ENCODE measurements at regions not wholly inside any gene's neighbourhood (a gene's known extent, or its start where the extent isn't known, plus 50 kb on each side); places are given as distances from the start of the nearest gene placed in this dataset.

DNA sequence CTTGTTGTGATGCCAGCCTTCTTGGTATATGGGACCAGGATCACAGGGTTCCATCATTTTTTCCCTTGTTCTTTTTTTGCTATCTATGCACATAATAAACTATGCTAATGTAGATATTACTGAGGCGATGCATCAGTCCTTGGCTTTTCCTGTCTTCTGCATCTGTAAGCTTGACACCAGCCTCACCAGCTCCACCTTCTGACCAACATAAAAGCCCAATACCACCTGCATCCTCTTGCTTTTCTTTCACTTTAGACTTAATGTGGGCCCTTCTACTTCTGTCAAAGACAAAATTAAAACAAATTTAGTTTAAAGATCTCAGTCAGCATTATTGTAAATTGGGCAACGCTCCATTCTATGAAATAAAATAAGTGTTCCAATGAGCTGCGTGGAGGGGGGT lies 1718.8 kb upstream of the PCDH10 start:
- no peak overlapping the region for H3K4me3 ChIP-seq (ENCODE audit: low read length)
- H3K27ac ChIP-seq (ENCODE audit: low read depth in 1 of 2, low read length in 2 of 2) = no peak overlapping the region
- DNase-seq (no peak), ATAC-seq (ENCODE audit: poor library complexity) (no peak)
- no peaks in the 10 kb centered on the region for H3K36me3 ChIP-seq (ENCODE audit: insufficient read depth, low read length)
- Mint-ChIP-seq H3K27me3 (no peaks in the 10 kb centered on the region), H3K4me3 (no peak overlapping the region), H3K4me1 (ENCODE audit: low read depth) (no peaks in the 10 kb centered on the region), H3K9me3 (peaks cover 5% of the 10 kb centered on the region), H3K27ac (no peak overlapping the region), H3K36me3 (ENCODE audit: low read depth) (no peaks in the 10 kb centered on the region)
- TF ChIP-seq, protein P1, sequence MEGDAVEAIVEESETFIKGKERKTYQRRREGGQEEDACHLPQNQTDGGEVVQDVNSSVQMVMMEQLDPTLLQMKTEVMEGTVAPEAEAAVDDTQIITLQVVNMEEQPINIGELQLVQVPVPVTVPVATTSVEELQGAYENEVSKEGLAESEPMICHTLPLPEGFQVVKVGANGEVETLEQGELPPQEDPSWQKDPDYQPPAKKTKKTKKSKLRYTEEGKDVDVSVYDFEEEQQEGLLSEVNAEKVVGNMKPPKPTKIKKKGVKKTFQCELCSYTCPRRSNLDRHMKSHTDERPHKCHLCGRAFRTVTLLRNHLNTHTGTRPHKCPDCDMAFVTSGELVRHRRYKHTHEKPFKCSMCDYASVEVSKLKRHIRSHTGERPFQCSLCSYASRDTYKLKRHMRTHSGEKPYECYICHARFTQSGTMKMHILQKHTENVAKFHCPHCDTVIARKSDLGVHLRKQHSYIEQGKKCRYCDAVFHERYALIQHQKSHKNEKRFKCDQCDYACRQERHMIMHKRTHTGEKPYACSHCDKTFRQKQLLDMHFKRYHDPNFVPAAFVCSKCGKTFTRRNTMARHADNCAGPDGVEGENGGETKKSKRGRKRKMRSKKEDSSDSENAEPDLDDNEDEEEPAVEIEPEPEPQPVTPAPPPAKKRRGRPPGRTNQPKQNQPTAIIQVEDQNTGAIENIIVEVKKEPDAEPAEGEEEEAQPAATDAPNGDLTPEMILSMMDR (IDR thresholded peaks at IDR 0.05) = no peak
- H3K4me1 ChIP-seq (ENCODE audit: insufficient read depth, low read length) = no peaks in the 10 kb centered on the region
- ChIA-PET POLR2A (no interaction called here), CTCF (no interaction called here)
- H3K27me3 ChIP-seq (ENCODE audit: control insufficient read depth in 1 of 2, insufficient read depth in 2 of 2, low read length in 2 of 2) = no peaks in the 10 kb centered on the region
- intact Hi-C loops (cut with DNase I, micrococcal nuclease) = no loop called here
- peaks cover 0 to 6% of the 10 kb centered on the region in 2 experiments for H3K9me3 ChIP-seq (ENCODE audit: control insufficient read depth in 1 of 2, insufficient read depth in 1 of 2, low read length in 2 of 2)

DNA sequence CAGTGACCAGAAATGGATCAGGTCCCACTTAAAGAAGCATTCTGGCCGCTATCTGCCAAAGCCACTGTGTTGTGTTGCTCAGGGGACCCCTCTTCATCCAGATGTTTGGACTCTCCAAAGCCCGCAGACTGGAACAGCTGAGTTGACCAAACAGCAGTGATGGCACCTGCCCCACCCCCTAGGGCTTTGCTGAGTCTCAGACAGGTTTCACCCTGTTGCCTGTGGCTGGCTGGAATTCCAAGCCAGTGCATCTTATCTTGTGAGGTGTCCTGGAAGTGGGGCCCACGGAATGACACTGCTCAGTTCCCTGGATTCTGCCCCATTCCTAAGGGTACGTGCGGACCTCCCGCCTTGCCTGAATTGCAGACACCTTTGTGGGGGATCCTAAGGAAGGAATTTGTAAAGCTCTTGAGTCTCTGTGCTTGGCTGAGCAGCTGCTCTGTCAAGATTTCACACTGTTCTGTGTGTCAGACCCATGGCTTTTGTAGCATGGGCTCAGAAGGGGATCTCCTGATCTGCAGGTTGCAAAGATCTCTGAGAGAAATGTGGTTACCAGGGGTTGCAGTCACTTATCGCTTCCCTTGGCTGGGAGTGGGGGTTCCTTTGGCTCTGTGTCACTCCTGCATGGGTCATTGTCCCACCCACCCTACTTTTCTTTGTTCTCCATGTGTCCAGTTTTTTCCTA lies 1707.9 kb upstream of the PCDH10 start:
- DNase-seq (no peak), ATAC-seq (ENCODE audit: poor library complexity) (no peak)
- H3K4me1 Mint-ChIP-seq (ENCODE audit: low read depth) = no peaks in the 10 kb centered on the region
- Histone ChIP-seq H3K9me3 (ENCODE audit: control insufficient read depth in 1 of 2, insufficient read depth in 1 of 2, low read length in 2 of 2) (peaks cover 0 to 20% of the 10 kb centered on the region in 2 experiments), H3K4me3 (ENCODE audit: low read length) (no peak overlapping the region), H3K36me3 (ENCODE audit: insufficient read depth, low read length) (no peaks in the 10 kb centered on the region), H3K27ac (ENCODE audit: low read depth in 1 of 2, low read length in 2 of 2) (no peak overlapping the region), H3K27me3 (ENCODE audit: control insufficient read depth in 1 of 2, insufficient read depth in 2 of 2, low read length in 2 of 2) (no peaks in the 10 kb centered on the region), H3K4me1 (ENCODE audit: insufficient read depth, low read length) (no peaks in the 10 kb centered on the region)
- TF ChIP-seq, protein P1 (IDR thresholded peaks at IDR 0.05) = no peak
- ChIA-PET CTCF (no interaction called here), POLR2A (no interaction called here)
- no peaks in the 10 kb centered on the region for H3K36me3 Mint-ChIP-seq (ENCODE audit: low read depth)
- no peaks in the 10 kb centered on the region for H3K27me3 Mint-ChIP-seq
- no peak overlapping the region for H3K27ac Mint-ChIP-seq
- intact Hi-C loops (cut with DNase I, micrococcal nuclease) = no loop called here
- H3K4me3 Mint-ChIP-seq = no peak overlapping the region
- peaks cover 8% of the 10 kb centered on the region for H3K9me3 Mint-ChIP-seq

DNA sequence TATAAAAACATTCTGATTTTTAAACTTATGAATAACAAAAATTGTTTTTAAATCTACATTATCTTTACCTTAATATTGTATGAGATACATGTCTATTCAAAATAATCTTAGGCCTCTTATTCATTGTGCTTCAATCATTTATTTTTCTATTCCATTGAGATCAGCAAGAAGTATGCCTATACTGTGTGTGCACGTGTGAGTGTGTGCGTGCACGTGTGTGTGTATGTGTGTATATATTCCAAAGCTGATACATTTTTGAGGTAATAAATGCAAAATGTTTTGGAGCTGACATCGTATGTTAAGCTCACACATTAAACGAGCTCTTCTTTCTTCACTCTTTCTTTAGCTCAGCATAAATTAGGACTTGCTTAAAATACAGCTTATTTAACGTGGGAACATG lies 1701.2 kb upstream of the PCDH10 start:
- Mint-ChIP-seq H3K27me3 (no peaks in the 10 kb centered on the region), H3K4me1 (ENCODE audit: low read depth) (no peaks in the 10 kb centered on the region), H3K27ac (no peak overlapping the region), H3K36me3 (ENCODE audit: low read depth) (no peaks in the 10 kb centered on the region), H3K9me3 (no peaks in the 10 kb centered on the region), H3K4me3 (no peak overlapping the region)
- ChIA-PET POLR2A (no interaction called here), CTCF (no interaction called here)
- H3K27me3 ChIP-seq (ENCODE audit: control insufficient read depth in 1 of 2, insufficient read depth in 2 of 2, low read length in 2 of 2) = no peaks in the 10 kb centered on the region
- peaks cover 0 to 10% of the 10 kb centered on the region in 2 experiments for H3K9me3 ChIP-seq (ENCODE audit: control insufficient read depth in 1 of 2, insufficient read depth in 1 of 2, low read length in 2 of 2)
- H3K36me3 ChIP-seq (ENCODE audit: insufficient read depth, low read length) = no peaks in the 10 kb centered on the region
- TF ChIP-seq, protein P1 (IDR thresholded peaks at IDR 0.05) = no peak
- intact Hi-C loops (cut with DNase I, micrococcal nuclease) = no loop called here
- ATAC-seq (ENCODE audit: poor library complexity) (no peak), DNase-seq (no peak)
- H3K27ac ChIP-seq (ENCODE audit: low read depth in 1 of 2, low read length in 2 of 2) = no peak overlapping the region
- no peaks in the 10 kb centered on the region for H3K4me1 ChIP-seq (ENCODE audit: insufficient read depth, low read length)
- H3K4me3 ChIP-seq (ENCODE audit: low read length) = no peak overlapping the region

Data from CD4-positive, alpha-beta T cell (primary cell).